ENCODE measurements at regions not wholly inside any gene's neighbourhood (a gene's known extent, or its start where the extent isn't known, plus 50 kb on each side); places are given as distances from the start of the nearest gene placed in this dataset.

DNA sequence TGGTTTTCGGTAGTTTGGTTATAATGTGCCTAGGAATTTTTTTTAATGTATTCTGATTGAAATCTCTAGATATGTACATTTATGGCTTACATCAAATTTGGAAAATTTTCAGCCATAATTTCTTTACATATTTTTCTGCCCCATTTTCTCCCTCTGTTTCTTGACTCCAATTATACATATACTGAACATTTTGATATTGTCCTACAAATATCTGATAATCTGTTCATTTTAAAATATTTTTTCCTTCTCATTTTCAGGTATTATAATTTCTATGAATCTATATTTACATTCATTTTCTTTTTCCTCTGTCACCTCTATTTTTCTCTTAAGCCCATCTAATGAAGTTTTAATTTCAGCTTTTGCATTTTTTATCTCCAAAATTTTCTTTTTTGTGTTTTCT, 82.7 kb upstream of the TMLHE start:
- no peak for DNase-seq (ENCODE audit: low read depth, low spot score)
- no peak overlapping the region for H3K27ac ChIP-seq

DNA sequence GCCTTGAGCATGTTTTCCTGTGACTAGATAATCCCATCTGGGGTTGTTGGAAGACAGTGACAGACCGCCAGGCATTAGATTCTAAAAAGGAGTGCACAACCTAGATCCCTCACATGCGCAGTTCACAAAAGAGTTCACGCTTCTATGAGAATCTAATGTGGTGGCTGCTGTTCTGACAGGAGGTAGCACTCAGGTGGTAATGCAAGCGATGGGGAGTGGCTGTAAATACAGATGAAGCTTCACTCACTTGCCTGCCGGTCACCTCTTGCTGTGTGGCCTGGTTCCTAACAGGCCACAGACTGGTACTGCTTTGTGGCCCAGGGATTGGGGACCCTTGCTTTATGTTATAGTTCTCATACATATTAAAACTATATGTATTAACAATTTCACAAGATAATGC, 81.9 kb upstream of the TMLHE start:
- no peak for DNase-seq (ENCODE audit: low read depth, low spot score)

DNA sequence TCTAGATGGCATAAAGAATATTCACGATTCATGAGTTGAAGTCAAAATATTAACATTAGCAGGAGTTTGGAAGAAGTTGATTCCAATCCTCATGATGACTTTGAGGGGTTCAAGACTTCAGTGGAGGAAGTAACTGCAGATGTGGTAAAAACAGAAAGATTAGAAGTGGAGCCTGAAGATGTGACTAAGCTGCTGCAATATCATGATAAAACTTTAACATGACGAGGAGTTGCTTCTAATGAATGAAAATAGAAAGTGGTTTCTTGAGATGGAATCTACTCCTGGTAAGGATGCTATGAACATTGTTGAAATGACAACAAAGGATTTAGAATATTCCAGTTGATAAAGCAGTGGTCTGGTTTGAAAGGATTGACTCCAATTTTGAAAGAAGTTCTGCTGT, 70.1 kb upstream of the TMLHE start:
- no peak overlapping the region for H3K27ac ChIP-seq
- no peak for DNase-seq (ENCODE audit: low read depth, low spot score)

More for the DNA sequence above, 81.9 kb upstream of the TMLHE start:
- H3K27ac ChIP-seq = no peak overlapping the region

DNA sequence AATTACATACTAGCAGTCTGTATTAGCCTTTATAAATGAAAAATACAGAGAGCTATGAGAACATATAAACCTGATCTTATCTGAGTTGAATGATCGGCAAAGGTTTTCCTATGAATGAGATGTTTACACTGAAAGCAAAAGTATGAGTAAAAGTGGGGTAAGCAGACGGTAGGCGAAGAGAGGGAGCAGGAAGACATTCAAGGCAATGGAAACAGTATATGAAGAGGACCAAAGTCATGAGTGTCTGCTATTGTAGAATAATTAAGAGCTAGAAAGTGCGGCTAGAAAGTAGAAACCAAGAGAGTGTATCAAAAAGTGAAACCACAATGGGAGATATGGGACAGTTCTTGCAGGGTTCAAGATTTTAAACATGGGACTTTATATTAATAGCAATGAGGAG, 67.0 kb upstream of the TMLHE start:
- no peak for DNase-seq (ENCODE audit: low read depth, low spot score)
- no peak overlapping the region for H3K27ac ChIP-seq

DNA sequence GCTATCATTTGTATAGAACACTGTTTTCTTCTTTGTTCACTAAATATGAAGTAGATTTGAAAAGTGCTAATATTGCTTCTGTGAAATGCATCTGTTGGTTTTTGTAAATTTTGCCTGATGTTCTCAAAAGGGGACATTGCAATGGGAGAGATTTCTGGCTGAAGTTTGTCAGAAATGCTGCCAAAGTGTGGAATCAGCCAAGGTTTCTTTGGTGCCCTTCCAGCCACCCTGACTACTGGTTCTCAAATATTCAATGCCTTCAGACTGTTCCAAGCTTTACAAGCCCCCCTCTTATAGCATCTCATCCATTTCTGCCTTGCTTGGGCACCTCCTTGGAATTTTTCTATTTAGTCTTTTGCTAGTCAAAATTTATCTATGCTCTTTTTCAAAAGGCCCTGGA, 60.6 kb upstream of the TMLHE start:
- H3K27ac ChIP-seq = no peak overlapping the region
- DNase-seq (ENCODE audit: low read depth, low spot score) = no peak

DNA sequence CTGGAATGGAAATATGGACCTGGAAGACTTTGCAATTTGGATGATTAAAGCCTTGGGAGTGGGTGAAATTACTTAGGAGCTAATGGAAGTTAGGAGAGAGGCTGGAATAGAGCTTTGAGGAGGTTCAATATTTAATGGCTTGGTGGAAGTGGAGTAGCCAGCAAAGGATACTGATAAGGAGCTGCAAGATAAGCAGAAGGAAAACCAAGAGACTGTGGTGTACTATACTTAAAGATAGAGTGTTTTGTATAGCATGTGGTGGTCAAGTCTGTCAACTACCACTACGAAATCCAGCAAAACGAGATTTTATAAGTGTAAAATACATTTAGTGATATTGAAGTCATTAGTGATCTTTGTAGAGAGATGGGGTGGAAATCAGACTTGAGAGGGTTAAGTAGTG, 54.0 kb upstream of the TMLHE start:
- DNase-seq (ENCODE audit: low read depth, low spot score) = no peak
- H3K27ac ChIP-seq = no peak overlapping the region
